ENCODE measurements at regions not wholly inside any gene's neighbourhood (a gene's known extent, or its start where the extent isn't known, plus 50 kb on each side); places are given as distances from the start of the nearest gene placed in this dataset.
A peak's percentile ranks its signal among the peaks of the same experiment; 100 is the strongest.
"Not testable (repeated sequence)": the region's sequence is repeated elsewhere in the genome, so short reads cannot be mapped to it uniquely, and the experiment has no call there.

DNA sequence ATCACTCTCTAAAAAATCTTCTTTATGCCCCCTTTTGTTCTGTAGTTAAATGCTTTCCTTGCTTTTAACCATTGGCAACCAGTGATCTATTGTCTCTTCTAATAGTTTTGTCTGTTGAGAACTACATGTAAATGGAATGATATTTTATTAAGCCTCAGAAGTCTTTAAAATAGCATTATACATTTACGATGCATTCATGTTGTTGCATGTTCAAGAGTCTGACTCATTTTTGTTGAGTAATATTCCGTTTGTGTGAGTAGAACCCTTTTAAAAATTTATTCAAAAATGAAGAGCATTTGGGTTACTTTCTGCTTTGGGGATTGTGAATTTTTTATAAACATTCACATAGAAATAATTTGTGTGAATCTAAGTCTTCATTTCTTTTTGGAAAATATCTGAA lies 1352.9 kb downstream of the NCAM2 start:
- H3K27me3 Mint-ChIP-seq = no peaks in the 10 kb centered on the region

GRCh38 chr21:22352088-22352487 lies 1353.9 kb downstream of the NCAM2 start:
- Mint-ChIP-seq H3K9me3 (peaks cover 0 to 20% (median 5%) of the 10 kb centered on the region in 7 donors), H3K36me3 (no peaks in the 10 kb centered on the region), H3K4me1 (no peaks in the 10 kb centered on the region), H3K27ac (no peak overlapping the region), H3K27me3 (no peaks in the 10 kb centered on the region), H3K4me3 (no peak overlapping the region)
- ATAC-seq (ENCODE audit: low read depth in 2 of 2) = no peak
- Histone ChIP-seq H3K36me3 (ENCODE audit: control insufficient read depth, insufficient read depth, low read length) (no peaks in the 10 kb centered on the region), H3K27me3 (ENCODE audit: control insufficient read depth, insufficient read depth, low read length) (no peaks in the 10 kb centered on the region), H3K4me3 (ENCODE audit: low read depth, low read length) (no peak overlapping the region), H3K4me1 (ENCODE audit: control insufficient read depth, insufficient read depth, low read length, poor library complexity, severe bottlenecking) (no peaks in the 10 kb centered on the region), H3K27ac (ENCODE audit: insufficient read depth, low read length, poor library complexity, severe bottlenecking) (no peak overlapping the region), H3K9me3 (ENCODE audit: control insufficient read depth in 2 of 2, low read length in 2 of 2) (peaks cover 0 to 5% of the 10 kb centered on the region in 2 experiments)
- no peak for DNase-seq

More for the DNA sequence above, 1352.9 kb downstream of the NCAM2 start:
- Histone ChIP-seq H3K9me3 (ENCODE audit: control insufficient read depth in 2 of 2, low read length in 2 of 2) (peaks cover 0 to 3% of the 10 kb centered on the region in 2 experiments), H3K27me3 (ENCODE audit: control insufficient read depth, insufficient read depth, low read length) (no peaks in the 10 kb centered on the region), H3K27ac (ENCODE audit: insufficient read depth, low read length, poor library complexity, severe bottlenecking) (no peak overlapping the region), H3K36me3 (ENCODE audit: control insufficient read depth, insufficient read depth, low read length) (no peaks in the 10 kb centered on the region), H3K4me1 (ENCODE audit: control insufficient read depth, insufficient read depth, low read length, poor library complexity, severe bottlenecking) (no peaks in the 10 kb centered on the region), H3K4me3 (ENCODE audit: low read depth, low read length) (no peak overlapping the region)
- DNase-seq (no peak), ATAC-seq (ENCODE audit: low read depth in 2 of 2) (no peak)
- Mint-ChIP-seq H3K36me3 (no peaks in the 10 kb centered on the region), H3K4me1 (no peaks in the 10 kb centered on the region), H3K27ac (no peak overlapping the region), H3K9me3 (peaks cover 0 to 23% (median 7%) of the 10 kb centered on the region in 7 donors), H3K4me3 (no peak overlapping the region)

DNA sequence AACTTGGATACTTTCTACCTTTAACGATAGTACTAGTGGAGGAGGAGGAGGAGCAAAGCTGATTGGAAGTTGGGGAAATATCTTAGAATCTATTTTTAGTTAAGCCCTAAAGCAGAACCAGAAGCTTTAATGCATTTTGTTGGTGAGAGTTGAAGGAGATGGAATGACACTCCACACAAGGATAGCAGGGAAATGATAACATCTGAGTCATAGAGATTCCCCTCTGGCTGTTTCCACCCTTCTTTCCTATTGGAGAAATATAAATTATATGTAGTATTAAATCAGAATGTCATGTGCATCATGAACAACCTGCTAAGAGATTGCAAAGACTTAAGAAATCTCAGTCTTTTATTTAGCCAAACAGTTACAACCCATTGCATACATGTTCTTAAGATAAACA lies 1357.7 kb downstream of the NCAM2 start:
- Histone ChIP-seq H3K4me1 (ENCODE audit: control insufficient read depth, insufficient read depth, low read length, poor library complexity, severe bottlenecking) (no peaks in the 10 kb centered on the region), H3K4me3 (ENCODE audit: low read depth, low read length) (no peak overlapping the region), H3K9me3 (ENCODE audit: control insufficient read depth in 2 of 2, low read length in 2 of 2) (peaks cover 0 to 5% of the 10 kb centered on the region in 2 experiments), H3K27ac (ENCODE audit: insufficient read depth, low read length, poor library complexity, severe bottlenecking) (no peak overlapping the region), H3K36me3 (ENCODE audit: control insufficient read depth, insufficient read depth, low read length) (no peaks in the 10 kb centered on the region), H3K27me3 (ENCODE audit: control insufficient read depth, insufficient read depth, low read length) (no peaks in the 10 kb centered on the region)
- DNase-seq (no peak), ATAC-seq (ENCODE audit: low read depth in 2 of 2) (no peak)
- no peaks in the 10 kb centered on the region for H3K27me3 Mint-ChIP-seq
- H3K4me1 Mint-ChIP-seq = no peaks in the 10 kb centered on the region
- H3K27ac Mint-ChIP-seq = no peak overlapping the region
- H3K9me3 Mint-ChIP-seq = peaks cover 3 to 22% (median 5%) of the 10 kb centered on the region in 7 donors
- H3K36me3 Mint-ChIP-seq = no peaks in the 10 kb centered on the region
- H3K4me3 Mint-ChIP-seq = no peak overlapping the region

DNA sequence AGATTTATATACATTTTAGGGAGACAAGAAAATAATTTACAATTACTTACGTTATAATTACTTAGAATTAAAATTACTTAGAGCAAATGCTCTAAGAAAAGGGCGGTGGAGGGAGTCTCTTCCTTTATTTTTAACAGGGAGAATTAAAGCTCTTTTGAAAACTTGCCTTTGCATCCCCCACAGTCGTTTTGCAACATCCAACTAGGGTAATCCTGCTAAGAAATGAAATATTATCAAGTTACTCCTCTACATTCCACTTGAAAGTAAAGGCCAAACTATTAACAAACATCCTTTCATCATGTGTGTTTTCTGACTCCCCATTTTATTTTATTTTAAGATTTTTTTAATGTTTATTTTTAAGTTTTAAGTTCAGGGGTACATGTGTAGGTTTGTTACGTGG lies 1358.5 kb downstream of the NCAM2 start:
- no peak for ATAC-seq (ENCODE audit: low read depth in 2 of 2)
- no peaks in the 10 kb centered on the region for H3K36me3 Mint-ChIP-seq
- Histone ChIP-seq H3K9me3 (ENCODE audit: control insufficient read depth in 2 of 2, low read length in 2 of 2) (peaks cover 0 to 5% of the 10 kb centered on the region in 2 experiments), H3K27ac (ENCODE audit: insufficient read depth, low read length, poor library complexity, severe bottlenecking) (no peak overlapping the region), H3K36me3 (ENCODE audit: control insufficient read depth, insufficient read depth, low read length) (no peaks in the 10 kb centered on the region), H3K4me3 (ENCODE audit: low read depth, low read length) (no peak overlapping the region), H3K4me1 (ENCODE audit: control insufficient read depth, insufficient read depth, low read length, poor library complexity, severe bottlenecking) (no peaks in the 10 kb centered on the region), H3K27me3 (ENCODE audit: control insufficient read depth, insufficient read depth, low read length) (no peaks in the 10 kb centered on the region)
- no peaks in the 10 kb centered on the region for H3K27me3 Mint-ChIP-seq
- no peaks in the 10 kb centered on the region for H3K4me1 Mint-ChIP-seq
- H3K27ac Mint-ChIP-seq = no peak overlapping the region
- no peak for DNase-seq
- peaks cover 3 to 22% (median 5%) of the 10 kb centered on the region in 7 donors for H3K9me3 Mint-ChIP-seq
- no peak overlapping the region for H3K4me3 Mint-ChIP-seq

GRCh38 chr21:22359599-22359998 lies 1361.4 kb downstream of the NCAM2 start:
- DNase-seq; H3K27ac Mint-ChIP-seq; ATAC-seq (ENCODE audit: low read depth in 2 of 2); H3K27ac ChIP-seq (ENCODE audit: insufficient read depth, low read length, poor library complexity, severe bottlenecking); H3K4me1 Mint-ChIP-seq; H3K9me3 ChIP-seq (ENCODE audit: control insufficient read depth in 2 of 2, low read length in 2 of 2); H3K27me3 ChIP-seq (ENCODE audit: control insufficient read depth, insufficient read depth, low read length); H3K4me3 ChIP-seq (ENCODE audit: low read depth, low read length); H3K4me3 Mint-ChIP-seq; H3K36me3 ChIP-seq (ENCODE audit: control insufficient read depth, insufficient read depth, low read length); H3K27me3 Mint-ChIP-seq; H3K4me1 ChIP-seq (ENCODE audit: control insufficient read depth, insufficient read depth, low read length, poor library complexity, severe bottlenecking); H3K36me3 Mint-ChIP-seq: not testable (repeated sequence)
- peaks cover 3 to 14% (median 4%) of the 10 kb centered on the region in 7 donors for H3K9me3 Mint-ChIP-seq

GRCh38 chr21:22363504-22363903 lies 1365.3 kb downstream of the NCAM2 start:
- Mint-ChIP-seq H3K27ac (no peak overlapping the region), H3K36me3 (no peaks in the 10 kb centered on the region), H3K4me3 (no peak overlapping the region), H3K27me3 (no peaks in the 10 kb centered on the region), H3K4me1 (no peaks in the 10 kb centered on the region), H3K9me3 (peaks cover 0 to 10% (median 3%) of the 10 kb centered on the region in 7 donors)
- Histone ChIP-seq H3K4me1 (ENCODE audit: control insufficient read depth, insufficient read depth, low read length, poor library complexity, severe bottlenecking) (no peaks in the 10 kb centered on the region), H3K27ac (ENCODE audit: insufficient read depth, low read length, poor library complexity, severe bottlenecking) (no peak overlapping the region), H3K27me3 (ENCODE audit: control insufficient read depth, insufficient read depth, low read length) (no peaks in the 10 kb centered on the region), H3K36me3 (ENCODE audit: control insufficient read depth, insufficient read depth, low read length) (no peaks in the 10 kb centered on the region), H3K4me3 (ENCODE audit: low read depth, low read length) (no peak overlapping the region), H3K9me3 (ENCODE audit: control insufficient read depth in 2 of 2, low read length in 2 of 2) (peaks cover 0 to 2% of the 10 kb centered on the region in 2 experiments)
- ATAC-seq (ENCODE audit: low read depth in 2 of 2) (no peak), DNase-seq (no peak)

DNA sequence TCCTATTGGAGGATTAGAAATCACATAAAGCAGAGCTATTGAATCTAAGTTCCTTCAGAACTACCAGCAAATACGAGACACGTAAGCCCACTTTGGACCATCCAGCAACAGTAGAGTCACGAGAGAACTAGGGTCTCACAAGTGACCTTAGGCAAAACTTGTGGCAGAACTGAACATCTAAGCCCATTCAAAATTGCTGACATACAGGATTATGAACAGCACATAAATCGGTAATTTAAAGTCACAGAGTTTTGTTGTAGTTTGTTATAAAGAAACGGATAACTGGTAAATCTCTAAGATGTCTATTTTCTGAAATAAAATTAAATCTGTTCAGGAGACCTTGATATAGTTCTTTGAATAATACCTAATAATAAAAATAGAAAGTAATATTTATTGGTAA lies 1366.0 kb downstream of the NCAM2 start:
- H3K27ac Mint-ChIP-seq = peak overlapping the region in 1 of 3 donors; percentile 26
- no peaks in the 10 kb centered on the region for H3K27me3 ChIP-seq (ENCODE audit: control insufficient read depth, insufficient read depth, low read length)
- H3K27ac ChIP-seq (ENCODE audit: insufficient read depth, low read length, poor library complexity, severe bottlenecking) = no peak overlapping the region
- DNase-seq (no peak), ATAC-seq (ENCODE audit: low read depth in 2 of 2) (no peak)
- H3K36me3 Mint-ChIP-seq = no peaks in the 10 kb centered on the region
- no peak overlapping the region for H3K4me3 Mint-ChIP-seq
- H3K9me3 Mint-ChIP-seq = peaks cover 0 to 8% (median 0%) of the 10 kb centered on the region in 7 donors
- H3K4me3 ChIP-seq (ENCODE audit: low read depth, low read length) = no peak overlapping the region
- no peaks in the 10 kb centered on the region for H3K4me1 Mint-ChIP-seq
- no peaks in the 10 kb centered on the region for H3K27me3 Mint-ChIP-seq
- H3K9me3 ChIP-seq (ENCODE audit: control insufficient read depth in 2 of 2, low read length in 2 of 2) = peaks cover 0 to 2% of the 10 kb centered on the region in 2 experiments
- H3K4me1 ChIP-seq (ENCODE audit: control insufficient read depth, insufficient read depth, low read length, poor library complexity, severe bottlenecking) = no peaks in the 10 kb centered on the region
- no peaks in the 10 kb centered on the region for H3K36me3 ChIP-seq (ENCODE audit: control insufficient read depth, insufficient read depth, low read length)

GRCh38 chr21:22374218-22374969 lies 1376.2 kb downstream of the NCAM2 start:
- DNase-seq = no peak
- Mint-ChIP-seq H3K36me3 (no peaks in the 10 kb centered on the region), H3K4me1 (no peaks in the 10 kb centered on the region), H3K27ac (no peak overlapping the region), H3K27me3 (no peaks in the 10 kb centered on the region), H3K4me3 (no peak overlapping the region), H3K9me3 (peaks cover 0 to 8% (median 4%) of the 10 kb centered on the region in 7 donors)
- Histone ChIP-seq H3K27ac (ENCODE audit: insufficient read depth, low read length, poor library complexity, severe bottlenecking) (no peak overlapping the region), H3K36me3 (ENCODE audit: control insufficient read depth, insufficient read depth, low read length) (no peaks in the 10 kb centered on the region), H3K4me3 (ENCODE audit: low read depth, low read length) (no peak overlapping the region), H3K4me1 (ENCODE audit: control insufficient read depth, insufficient read depth, low read length, poor library complexity, severe bottlenecking) (no peaks in the 10 kb centered on the region), H3K9me3 (ENCODE audit: control insufficient read depth in 2 of 2, low read length in 2 of 2) (peaks cover 6 to 8% of the 10 kb centered on the region in 2 experiments), H3K27me3 (ENCODE audit: control insufficient read depth, insufficient read depth, low read length) (no peaks in the 10 kb centered on the region)
- no peak for ATAC-seq (ENCODE audit: low read depth in 2 of 2)
